Nephron progenitor cell (in vitro differentiated cells): ENCODE measurements at regions not wholly inside any gene's neighbourhood (a gene's known extent, or its start where the extent isn't known, plus 50 kb on each side); places are given as distances from the start of the nearest gene placed in this dataset.
A peak's percentile ranks its signal among the peaks of the same experiment; 100 is the strongest.

Source experiments
- DNase-seq: peaks from one replicate; pipeline ENCODE4 v3.0.0; 2021
- H3K27ac Mint-ChIP-seq: 2 replicates; pipeline ENCODE4 v1.8.0; 2021; ENCODE audit warnings: mild to moderate bottlenecking, moderate library complexity, mixed read lengths
- H3K27me3 Mint-ChIP-seq: 2 replicates; pipeline ENCODE4 v1.8.0; 2021; ENCODE audit warnings: mild to moderate bottlenecking, low read depth, mixed read lengths; ENCODE audit not compliant: poor library complexity
- H3K36me3 Mint-ChIP-seq: 2 replicates; pipeline ENCODE4 v1.8.0; 2021; ENCODE audit warnings: low read depth, mixed read lengths
- H3K4me1 Mint-ChIP-seq: 2 replicates; pipeline ENCODE4 v1.8.0; 2021; ENCODE audit warnings: mixed read lengths
- H3K4me3 Mint-ChIP-seq: 2 replicates; pipeline ENCODE4 v1.8.0; 2021; ENCODE audit warnings: mild to moderate bottlenecking, moderate library complexity, mixed read lengths
- H3K9me3 Mint-ChIP-seq: 2 replicates; pipeline ENCODE4 v1.8.0; 2021; ENCODE audit warnings: mild to moderate bottlenecking, moderate library complexity, mixed read lengths
- TF ChIP-seq, protein P1 (sequence below): fragments of 200-600 bp; sonication (generic); IDR thresholded peaks from 2 replicates; pipeline ENCODE4 v1.5.0; 2021; ENCODE audit warnings: antibody characterized with exemption

DNA sequence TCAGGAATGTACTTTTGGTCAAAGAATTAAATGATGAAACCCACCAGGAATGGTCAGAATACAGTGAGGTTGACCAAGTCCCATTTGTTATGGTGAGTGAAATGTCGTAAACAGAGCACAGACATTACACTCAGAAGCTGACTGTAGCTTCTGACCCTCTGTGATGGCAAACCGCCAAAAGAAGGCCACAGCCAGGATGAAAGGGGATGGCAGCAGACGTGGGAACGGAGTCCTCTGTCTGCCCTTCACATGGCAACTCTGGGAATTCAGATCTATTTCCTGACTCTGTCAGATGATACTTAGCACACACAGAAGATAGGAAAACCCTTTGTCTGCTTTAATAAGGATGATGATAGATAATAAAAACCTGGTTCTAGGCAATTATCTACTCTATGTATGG lies 757.1 kb downstream of the SORCS3 start:
- Mint-ChIP-seq H3K36me3 (no peaks in the 10 kb centered on the region), H3K27ac (no peak overlapping the region), H3K27me3 (peaks cover 2% of the 10 kb centered on the region), H3K4me3 (no peak overlapping the region), H3K4me1 (peaks cover 21% of the 10 kb centered on the region), H3K9me3 (peaks cover 10% of the 10 kb centered on the region)
- TF ChIP-seq, protein P1, sequence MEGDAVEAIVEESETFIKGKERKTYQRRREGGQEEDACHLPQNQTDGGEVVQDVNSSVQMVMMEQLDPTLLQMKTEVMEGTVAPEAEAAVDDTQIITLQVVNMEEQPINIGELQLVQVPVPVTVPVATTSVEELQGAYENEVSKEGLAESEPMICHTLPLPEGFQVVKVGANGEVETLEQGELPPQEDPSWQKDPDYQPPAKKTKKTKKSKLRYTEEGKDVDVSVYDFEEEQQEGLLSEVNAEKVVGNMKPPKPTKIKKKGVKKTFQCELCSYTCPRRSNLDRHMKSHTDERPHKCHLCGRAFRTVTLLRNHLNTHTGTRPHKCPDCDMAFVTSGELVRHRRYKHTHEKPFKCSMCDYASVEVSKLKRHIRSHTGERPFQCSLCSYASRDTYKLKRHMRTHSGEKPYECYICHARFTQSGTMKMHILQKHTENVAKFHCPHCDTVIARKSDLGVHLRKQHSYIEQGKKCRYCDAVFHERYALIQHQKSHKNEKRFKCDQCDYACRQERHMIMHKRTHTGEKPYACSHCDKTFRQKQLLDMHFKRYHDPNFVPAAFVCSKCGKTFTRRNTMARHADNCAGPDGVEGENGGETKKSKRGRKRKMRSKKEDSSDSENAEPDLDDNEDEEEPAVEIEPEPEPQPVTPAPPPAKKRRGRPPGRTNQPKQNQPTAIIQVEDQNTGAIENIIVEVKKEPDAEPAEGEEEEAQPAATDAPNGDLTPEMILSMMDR: no peak
- peak; percentile 9 for DNase-seq

DNA sequence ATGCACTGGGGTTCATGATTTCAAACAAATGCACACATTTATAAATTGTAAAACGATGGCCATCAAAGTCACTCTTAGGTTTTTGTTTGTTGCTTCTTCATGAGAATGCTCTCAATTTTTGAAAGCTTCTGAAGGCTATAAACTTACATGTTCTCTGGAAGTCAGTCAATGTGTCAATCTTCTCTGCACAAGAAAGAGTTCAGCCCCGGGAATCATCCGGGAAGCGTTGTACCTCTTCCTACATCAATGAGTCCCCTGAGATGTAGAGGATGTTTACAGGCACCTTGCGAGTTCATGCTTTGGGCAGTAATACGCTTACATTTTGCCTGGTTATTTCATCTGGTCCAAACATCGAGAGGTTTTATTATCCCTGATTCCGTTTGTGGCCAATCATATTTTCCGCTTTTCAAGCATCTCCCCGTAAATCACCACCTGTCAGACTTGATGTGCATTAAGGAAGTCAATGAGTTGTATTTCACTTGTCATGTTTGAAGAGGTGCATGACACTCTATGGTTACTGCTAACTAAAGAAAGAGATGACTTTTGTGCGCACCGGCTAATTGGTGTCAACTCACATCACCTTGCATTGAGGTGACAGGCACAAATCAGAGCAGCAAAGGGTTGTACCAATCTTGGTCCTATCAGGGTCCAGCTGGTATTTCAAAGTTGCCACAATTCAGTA lies 750.7 kb downstream of the SORCS3 start:
- H3K4me3 Mint-ChIP-seq: no peak overlapping the region
- peaks cover 3% of the 10 kb centered on the region for H3K27me3 Mint-ChIP-seq
- H3K9me3 Mint-ChIP-seq: no peaks in the 10 kb centered on the region
- no peak overlapping the region for H3K27ac Mint-ChIP-seq
- H3K36me3 Mint-ChIP-seq: no peaks in the 10 kb centered on the region
- TF ChIP-seq, protein P1: no peak
- peaks cover 5% of the 10 kb centered on the region for H3K4me1 Mint-ChIP-seq
- DNase-seq: no peak

DNA sequence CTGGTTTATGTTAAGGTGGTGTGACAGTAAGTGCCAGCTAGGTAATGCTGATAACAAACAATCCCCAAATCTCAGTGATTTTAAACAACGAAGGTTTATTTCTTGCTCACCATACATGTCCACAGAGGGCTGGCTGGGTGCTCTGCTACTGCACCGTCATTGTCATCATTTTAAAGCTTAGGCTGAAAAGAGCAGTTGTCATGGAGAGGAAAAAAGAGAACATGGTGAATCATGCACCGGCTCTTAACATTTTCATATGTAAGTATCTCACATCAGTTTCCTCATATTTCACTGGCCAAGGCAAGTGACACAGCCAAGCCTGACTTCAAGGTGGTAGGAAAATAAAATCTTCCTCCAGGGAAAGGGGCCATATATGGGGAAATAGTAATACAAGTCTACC lies 746.9 kb downstream of the SORCS3 start:
- Mint-ChIP-seq H3K36me3 (peaks cover 5% of the 10 kb centered on the region), H3K4me1 (peaks cover 11% of the 10 kb centered on the region), H3K9me3 (peaks cover 10% of the 10 kb centered on the region), H3K4me3 (no peak overlapping the region), H3K27me3 (peaks cover 3% of the 10 kb centered on the region), H3K27ac (no peak overlapping the region)
- TF ChIP-seq, protein P1: no peak
- DNase-seq: no peak

DNA sequence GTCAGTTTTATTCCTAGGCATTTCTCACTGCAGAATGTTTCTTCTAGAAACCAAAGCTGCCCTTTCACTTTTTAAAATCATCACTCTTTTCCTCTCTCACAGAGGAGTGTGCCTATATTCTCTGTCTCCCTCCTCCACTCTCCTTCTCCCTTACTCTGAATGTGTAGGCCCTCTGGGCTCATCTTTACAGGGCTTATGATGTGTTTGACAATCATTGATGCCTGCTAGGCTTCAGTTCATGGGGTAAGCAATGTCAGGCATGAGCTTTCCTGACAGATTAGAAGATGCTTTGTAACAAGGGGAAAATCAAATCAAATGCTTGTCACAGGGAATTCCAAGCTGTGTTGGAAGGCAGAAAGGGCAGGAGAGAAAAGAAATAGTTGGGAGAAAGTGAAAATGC lies 742.9 kb downstream of the SORCS3 start:
- Mint-ChIP-seq H3K4me3 (no peak overlapping the region), H3K27me3 (no peaks in the 10 kb centered on the region), H3K27ac (no peak overlapping the region), H3K36me3 (peaks cover 5% of the 10 kb centered on the region), H3K4me1 (peaks cover 11% of the 10 kb centered on the region), H3K9me3 (peaks cover 10% of the 10 kb centered on the region)
- TF ChIP-seq, protein P1: no peak
- DNase-seq: no peak

DNA sequence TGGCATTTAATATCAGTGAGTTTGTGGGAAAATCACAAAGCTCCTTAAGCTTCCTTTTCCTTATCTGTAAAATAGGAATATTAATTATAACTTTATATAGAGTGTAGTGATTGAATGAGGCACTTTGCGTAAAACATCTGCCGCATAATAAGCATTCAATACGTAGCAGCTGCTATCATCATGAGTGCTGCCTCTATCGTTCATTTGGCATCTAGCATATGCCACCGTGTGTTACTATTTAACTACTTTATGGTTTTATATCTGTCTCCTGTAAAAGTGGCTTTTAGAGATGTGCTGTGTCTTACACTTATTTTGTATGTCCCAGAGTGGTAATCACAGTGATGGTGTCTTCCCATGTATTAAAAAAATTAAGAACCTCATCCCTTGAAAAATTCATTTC lies 729.6 kb downstream of the SORCS3 start:
- Mint-ChIP-seq H3K4me1 (no peaks in the 10 kb centered on the region), H3K36me3 (no peaks in the 10 kb centered on the region), H3K27me3 (no peaks in the 10 kb centered on the region), H3K27ac (no peak overlapping the region), H3K4me3 (no peak overlapping the region), H3K9me3 (no peaks in the 10 kb centered on the region)
- TF ChIP-seq, protein P1: no peak
- no peak for DNase-seq

DNA sequence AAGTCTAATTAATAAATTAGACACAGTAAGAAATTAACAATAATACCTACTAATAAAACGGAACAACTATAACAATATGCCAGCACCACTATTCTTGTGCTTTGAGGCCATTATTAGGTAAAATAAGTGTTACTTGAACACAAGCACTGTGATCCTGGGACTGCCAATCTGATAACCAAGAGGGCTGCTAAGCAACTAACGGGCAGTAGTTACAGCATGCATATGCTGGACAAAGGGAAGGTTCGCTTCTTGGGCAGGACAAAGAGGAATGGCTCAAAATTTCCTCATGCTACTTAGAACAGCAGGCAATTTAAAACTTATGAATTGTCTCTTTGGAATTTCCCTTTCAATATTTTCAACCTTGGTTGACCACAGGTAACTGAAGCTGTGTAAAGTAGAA lies 718.6 kb downstream of the SORCS3 start:
- Mint-ChIP-seq H3K27ac (no peak overlapping the region), H3K27me3 (no peaks in the 10 kb centered on the region), H3K4me3 (no peak overlapping the region), H3K36me3 (no peaks in the 10 kb centered on the region), H3K4me1 (no peaks in the 10 kb centered on the region), H3K9me3 (peaks cover 9% of the 10 kb centered on the region)
- TF ChIP-seq, protein P1: no peak
- DNase-seq: no peak
